ENCODE measurements at regions not wholly inside any gene's neighbourhood (a gene's known extent, or its start where the extent isn't known, plus 50 kb on each side); places are given as distances from the start of the nearest gene placed in this dataset.
"Not testable (repeated sequence)": the region's sequence is repeated elsewhere in the genome, so short reads cannot be mapped to it uniquely, and the experiment has no call there.

DNA sequence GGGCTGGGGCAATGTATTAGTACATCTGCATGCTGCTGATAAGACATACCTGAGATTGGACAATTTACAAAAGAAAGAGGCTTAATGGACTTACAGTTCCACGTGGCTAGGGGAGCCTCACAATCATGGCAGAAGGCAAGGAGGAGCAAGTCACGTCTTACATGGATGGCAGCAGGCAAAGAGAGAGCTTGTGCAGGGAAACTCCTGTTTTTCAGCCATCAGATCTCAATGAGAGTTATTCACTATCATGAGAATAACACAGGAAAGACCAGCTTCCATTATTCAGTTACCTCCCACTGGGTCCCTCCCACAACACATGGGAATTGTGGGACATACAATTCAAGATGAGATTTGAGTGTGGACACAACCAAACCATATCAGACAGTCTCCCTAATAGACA lies 504.2 kb upstream of the FANCL start:
- not testable (repeated sequence) for TF ChIP-seq CTCF (IDR thresholded peaks at IDR 0.05); TCF7L2 (IDR thresholded peaks at IDR 0.05; ENCODE audit: low read depth, low read length); POLR2AphosphoS5 (IDR thresholded peaks at IDR 0.05; ENCODE audit: low read depth, low read length); SIN3A (IDR thresholded peaks at IDR 0.05; ENCODE audit: borderline replicate concordance, insufficient read depth, low read depth, low read length)
- TF ChIP-seq, protein P1, sequence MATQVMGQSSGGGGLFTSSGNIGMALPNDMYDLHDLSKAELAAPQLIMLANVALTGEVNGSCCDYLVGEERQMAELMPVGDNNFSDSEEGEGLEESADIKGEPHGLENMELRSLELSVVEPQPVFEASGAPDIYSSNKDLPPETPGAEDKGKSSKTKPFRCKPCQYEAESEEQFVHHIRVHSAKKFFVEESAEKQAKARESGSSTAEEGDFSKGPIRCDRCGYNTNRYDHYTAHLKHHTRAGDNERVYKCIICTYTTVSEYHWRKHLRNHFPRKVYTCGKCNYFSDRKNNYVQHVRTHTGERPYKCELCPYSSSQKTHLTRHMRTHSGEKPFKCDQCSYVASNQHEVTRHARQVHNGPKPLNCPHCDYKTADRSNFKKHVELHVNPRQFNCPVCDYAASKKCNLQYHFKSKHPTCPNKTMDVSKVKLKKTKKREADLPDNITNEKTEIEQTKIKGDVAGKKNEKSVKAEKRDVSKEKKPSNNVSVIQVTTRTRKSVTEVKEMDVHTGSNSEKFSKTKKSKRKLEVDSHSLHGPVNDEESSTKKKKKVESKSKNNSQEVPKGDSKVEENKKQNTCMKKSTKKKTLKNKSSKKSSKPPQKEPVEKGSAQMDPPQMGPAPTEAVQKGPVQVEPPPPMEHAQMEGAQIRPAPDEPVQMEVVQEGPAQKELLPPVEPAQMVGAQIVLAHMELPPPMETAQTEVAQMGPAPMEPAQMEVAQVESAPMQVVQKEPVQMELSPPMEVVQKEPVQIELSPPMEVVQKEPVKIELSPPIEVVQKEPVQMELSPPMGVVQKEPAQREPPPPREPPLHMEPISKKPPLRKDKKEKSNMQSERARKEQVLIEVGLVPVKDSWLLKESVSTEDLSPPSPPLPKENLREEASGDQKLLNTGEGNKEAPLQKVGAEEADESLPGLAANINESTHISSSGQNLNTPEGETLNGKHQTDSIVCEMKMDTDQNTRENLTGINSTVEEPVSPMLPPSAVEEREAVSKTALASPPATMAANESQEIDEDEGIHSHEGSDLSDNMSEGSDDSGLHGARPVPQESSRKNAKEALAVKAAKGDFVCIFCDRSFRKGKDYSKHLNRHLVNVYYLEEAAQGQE (IDR thresholded peaks at IDR 0.05; ENCODE audit: insufficient read depth in 1 of 2, low read depth in 2 of 2, low read length in 1 of 2): not testable (repeated sequence)
